LNCaP clone FGC (cell line): ENCODE measurements at regions not wholly inside any gene's neighbourhood (a gene's known extent, or its start where the extent isn't known, plus 50 kb on each side); places are given as distances from the start of the nearest gene placed in this dataset.

Source experiments
- DNase-seq: peaks from one replicate; pipeline ENCODE4 v3.0.0-alpha.2; 2011; ENCODE audit warnings: low read depth
- H3K4me3 ChIP-seq: 2 replicates; pipeline ENCODE4 v1.5.1; 2011; ENCODE audit warnings: mild to moderate bottlenecking, low read depth, low read length, control low read depth
- TF ChIP-seq, protein P1 (sequence below): IDR thresholded peaks from 2 replicates; pipeline ENCODE4 v1.5.1; 2012; ENCODE audit warnings: mild to moderate bottlenecking; ENCODE audit not compliant: control insufficient read depth, insufficient read depth; ENCODE audit errors: extremely low read depth

DNA sequence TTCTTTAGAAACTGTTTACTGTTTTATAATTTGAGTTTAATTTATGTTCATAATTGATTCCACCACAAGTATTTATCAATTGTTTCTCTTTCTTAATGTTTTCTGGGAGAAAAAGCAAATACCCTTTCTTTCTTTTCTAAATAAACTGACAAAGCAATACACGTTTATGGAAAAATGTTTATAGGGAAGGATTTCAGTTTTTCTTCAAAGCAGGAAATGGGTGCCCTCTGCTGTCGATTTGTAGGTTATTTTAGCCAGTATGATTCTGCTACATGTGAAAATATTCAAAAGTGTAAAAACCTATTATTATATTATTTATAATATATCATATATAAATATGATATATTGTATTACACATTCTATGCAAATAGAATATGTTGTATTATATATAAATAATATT lies 921.0 kb upstream of the ROBO1 start:
- DNase-seq: peak; percentile 4
- TF ChIP-seq, protein P1, sequence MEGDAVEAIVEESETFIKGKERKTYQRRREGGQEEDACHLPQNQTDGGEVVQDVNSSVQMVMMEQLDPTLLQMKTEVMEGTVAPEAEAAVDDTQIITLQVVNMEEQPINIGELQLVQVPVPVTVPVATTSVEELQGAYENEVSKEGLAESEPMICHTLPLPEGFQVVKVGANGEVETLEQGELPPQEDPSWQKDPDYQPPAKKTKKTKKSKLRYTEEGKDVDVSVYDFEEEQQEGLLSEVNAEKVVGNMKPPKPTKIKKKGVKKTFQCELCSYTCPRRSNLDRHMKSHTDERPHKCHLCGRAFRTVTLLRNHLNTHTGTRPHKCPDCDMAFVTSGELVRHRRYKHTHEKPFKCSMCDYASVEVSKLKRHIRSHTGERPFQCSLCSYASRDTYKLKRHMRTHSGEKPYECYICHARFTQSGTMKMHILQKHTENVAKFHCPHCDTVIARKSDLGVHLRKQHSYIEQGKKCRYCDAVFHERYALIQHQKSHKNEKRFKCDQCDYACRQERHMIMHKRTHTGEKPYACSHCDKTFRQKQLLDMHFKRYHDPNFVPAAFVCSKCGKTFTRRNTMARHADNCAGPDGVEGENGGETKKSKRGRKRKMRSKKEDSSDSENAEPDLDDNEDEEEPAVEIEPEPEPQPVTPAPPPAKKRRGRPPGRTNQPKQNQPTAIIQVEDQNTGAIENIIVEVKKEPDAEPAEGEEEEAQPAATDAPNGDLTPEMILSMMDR: peak; percentile 41
- H3K4me3 ChIP-seq: no peak overlapping the region

DNA sequence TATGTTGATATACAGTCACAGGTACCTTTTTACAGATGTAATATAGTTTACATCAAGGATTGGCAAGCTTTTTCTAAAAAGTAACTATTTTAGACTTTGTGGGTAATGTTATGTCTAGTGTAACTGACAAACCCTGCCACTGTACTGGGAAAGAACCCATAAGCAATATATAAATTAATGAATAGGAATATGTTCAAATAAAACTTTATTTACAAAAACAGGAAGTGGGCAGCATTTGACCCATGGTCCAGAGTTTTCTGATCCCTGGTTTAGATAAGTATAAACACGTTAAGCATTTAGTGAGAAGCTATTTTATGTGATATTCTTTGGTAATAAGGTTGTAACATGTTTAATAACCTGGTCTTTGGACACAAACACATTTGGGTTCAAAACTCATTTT lies 915.2 kb upstream of the ROBO1 start:
- no peak for DNase-seq

DNA sequence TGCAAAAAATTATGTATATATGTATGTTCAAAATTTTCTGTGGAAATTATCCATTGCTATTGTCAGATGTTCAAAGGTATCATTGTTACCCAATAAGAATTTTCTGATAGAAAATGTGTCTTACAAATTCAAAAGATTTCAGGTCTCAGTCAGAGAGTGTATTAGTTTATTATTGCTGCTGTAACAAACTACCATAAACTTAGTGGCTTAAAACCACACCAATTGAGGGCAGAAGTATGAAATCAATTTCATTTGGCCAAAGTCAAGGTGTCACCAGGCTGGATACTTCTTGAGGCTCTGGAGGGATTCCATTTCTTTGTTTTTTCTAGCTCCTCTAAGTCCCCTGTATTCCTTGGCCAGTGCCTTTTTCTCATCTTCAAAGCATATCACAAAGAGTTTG lies 914.4 kb upstream of the ROBO1 start:
- no peak for DNase-seq
- no peak overlapping the region for H3K4me3 ChIP-seq
- TF ChIP-seq, protein P1: no peak

More for the DNA sequence above, 915.2 kb upstream of the ROBO1 start:
- TF ChIP-seq, protein P1: no peak
- H3K4me3 ChIP-seq: no peak overlapping the region

DNA sequence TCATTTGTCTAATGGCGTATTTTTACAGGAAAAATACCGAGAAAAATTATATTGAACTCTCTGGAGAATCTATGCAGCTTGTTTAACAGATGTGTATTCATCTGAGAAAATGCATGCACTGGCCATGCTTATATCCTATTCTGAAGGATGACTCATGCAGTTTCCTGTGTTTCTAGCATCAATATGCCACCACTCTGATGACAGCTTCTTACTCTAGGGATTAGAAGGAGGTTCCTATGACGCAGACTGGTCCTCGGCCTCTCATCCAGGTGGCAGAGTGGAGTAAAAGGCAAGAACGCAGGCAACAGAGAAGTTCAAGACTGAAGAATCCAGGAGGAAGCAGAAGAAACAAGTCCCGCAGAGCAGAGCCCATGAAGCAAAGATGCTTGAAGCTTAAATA lies 910.0 kb upstream of the ROBO1 start:
- TF ChIP-seq, protein P1: no peak
- DNase-seq: no peak
- no peak overlapping the region for H3K4me3 ChIP-seq

DNA sequence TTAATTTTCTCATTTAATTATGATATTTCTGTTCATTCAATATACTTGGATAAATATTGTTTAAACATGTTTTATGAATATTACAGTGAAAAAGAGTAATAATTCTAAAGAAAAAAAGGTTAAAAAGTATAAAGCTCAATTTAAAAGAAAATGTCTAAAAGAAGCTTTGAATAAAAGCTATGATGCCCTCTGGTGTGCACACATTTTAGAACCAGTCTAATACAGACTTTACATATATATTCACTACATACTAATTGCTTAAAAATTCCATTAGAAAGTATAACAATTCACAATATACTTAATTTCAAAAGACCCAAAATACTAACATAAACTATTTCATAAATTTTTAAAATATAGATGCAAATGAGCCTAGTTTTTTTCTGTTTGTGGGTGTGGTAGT lies 909.1 kb upstream of the ROBO1 start:
- TF ChIP-seq, protein P1: no peak
- no peak overlapping the region for H3K4me3 ChIP-seq
- DNase-seq: no peak

DNA sequence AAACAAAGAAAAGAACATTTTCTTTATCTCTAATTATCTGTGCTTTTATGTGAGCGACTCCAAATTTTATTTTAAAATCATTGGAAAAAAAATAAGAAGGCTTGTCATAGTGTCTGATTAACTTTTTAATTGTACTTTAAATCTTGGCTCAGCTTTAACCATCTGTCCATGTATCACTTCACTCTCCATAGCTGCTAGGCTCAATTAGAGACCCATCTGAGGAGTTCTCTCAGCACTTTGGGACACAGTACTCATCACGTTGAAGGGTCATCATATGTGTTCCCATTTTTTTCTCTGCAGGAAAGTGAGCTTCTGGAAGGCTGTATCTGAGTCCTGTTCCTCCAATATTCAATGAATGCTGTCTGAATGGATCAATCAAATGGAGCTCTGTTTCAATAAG lies 908.5 kb upstream of the ROBO1 start:
- TF ChIP-seq, protein P1: no peak
- no peak overlapping the region for H3K4me3 ChIP-seq
- no peak for DNase-seq

DNA sequence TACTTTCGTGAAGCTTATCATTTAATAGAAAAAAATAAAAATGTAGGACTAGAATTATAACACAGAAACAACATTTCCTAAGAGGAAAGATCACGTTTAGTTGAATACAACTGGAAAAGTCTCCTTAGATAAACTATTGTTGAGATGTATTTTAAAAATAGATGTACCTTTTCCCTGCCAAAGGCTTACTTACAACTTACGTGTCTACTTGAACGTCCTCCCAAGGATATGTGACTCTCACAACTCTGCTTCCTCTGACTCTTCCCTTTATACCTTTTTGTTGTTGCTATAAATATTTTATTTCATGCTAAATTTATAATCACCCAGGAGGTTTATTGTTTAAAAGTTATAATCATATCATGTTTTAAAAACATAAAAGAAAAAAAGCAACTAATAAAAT lies 908.0 kb upstream of the ROBO1 start:
- no peak overlapping the region for H3K4me3 ChIP-seq
- DNase-seq: no peak
- TF ChIP-seq, protein P1: no peak
